ENCODE measurements at regions not wholly inside any gene's neighbourhood (a gene's known extent, or its start where the extent isn't known, plus 50 kb on each side); places are given as distances from the start of the nearest gene placed in this dataset.

GRCh38 chr2:139790807-139791752, 1010.9 kb upstream of the NXPH2 start:
- TF ChIP-seq CTCF (IDR thresholded peaks at IDR 0.05; ENCODE audit: unreplicated experiment), result peak; percentile 39
- no peaks in the 10 kb centered on the region for H3K27me3 Mint-ChIP-seq
- H3K27ac Mint-ChIP-seq, result no peak overlapping the region

GRCh38 chr2:139790136-139790535, 1009.9 kb upstream of the NXPH2 start:
- H3K4me3 Mint-ChIP-seq (ENCODE audit: low read depth), result no peak overlapping the region
- no peak overlapping the region for H3K27ac Mint-ChIP-seq
- no peaks in the 10 kb centered on the region for H3K36me3 Mint-ChIP-seq (ENCODE audit: insufficient read depth)
- no peak for DNase-seq (ENCODE audit: low spot score, unreplicated experiment)
- no peaks in the 10 kb centered on the region for H3K27me3 Mint-ChIP-seq
- H3K4me1 Mint-ChIP-seq (ENCODE audit: low read depth), result no peaks in the 10 kb centered on the region
- no peak for TF ChIP-seq CTCF (IDR thresholded peaks at IDR 0.05; ENCODE audit: unreplicated experiment)
- H3K9me3 Mint-ChIP-seq (ENCODE audit: low read depth), result no peaks in the 10 kb centered on the region

More at GRCh38 chr2:139790807-139791752, 1010.9 kb upstream of the NXPH2 start:
- H3K9me3 Mint-ChIP-seq (ENCODE audit: low read depth), result no peaks in the 10 kb centered on the region
- H3K4me1 Mint-ChIP-seq (ENCODE audit: low read depth), result no peaks in the 10 kb centered on the region
- no peaks in the 10 kb centered on the region for H3K36me3 Mint-ChIP-seq (ENCODE audit: insufficient read depth)
- no peak overlapping the region for H3K4me3 Mint-ChIP-seq (ENCODE audit: low read depth)
- DNase-seq (ENCODE audit: low spot score, unreplicated experiment), result no peak

GRCh38 chr2:139778732-139779131, 998.5 kb upstream of the NXPH2 start:
- Mint-ChIP-seq H3K36me3 (ENCODE audit: insufficient read depth) (no peaks in the 10 kb centered on the region), H3K9me3 (ENCODE audit: low read depth) (no peaks in the 10 kb centered on the region), H3K4me3 (ENCODE audit: low read depth) (no peak overlapping the region), H3K4me1 (ENCODE audit: low read depth) (peaks cover 3% of the 10 kb centered on the region), H3K27ac (no peak overlapping the region), H3K27me3 (no peaks in the 10 kb centered on the region)
- no peak for DNase-seq (ENCODE audit: low spot score, unreplicated experiment)
- TF ChIP-seq CTCF (IDR thresholded peaks at IDR 0.05; ENCODE audit: unreplicated experiment), result no peak

- no peak overlapping the region for H3K4me3 Mint-ChIP-seq (ENCODE audit: low read depth)
- H3K36me3 Mint-ChIP-seq (ENCODE audit: insufficient read depth), result no peaks in the 10 kb centered on the region
- DNase-seq (ENCODE audit: low spot score, unreplicated experiment), result no peak
- H3K27me3 Mint-ChIP-seq, result no peaks in the 10 kb centered on the region
- no peaks in the 10 kb centered on the region for H3K4me1 Mint-ChIP-seq (ENCODE audit: low read depth)
- H3K27ac Mint-ChIP-seq, result peak overlapping the region; percentile 29
- no peaks in the 10 kb centered on the region for H3K9me3 Mint-ChIP-seq (ENCODE audit: low read depth)
- TF ChIP-seq CTCF (IDR thresholded peaks at IDR 0.05; ENCODE audit: unreplicated experiment), result no peak
These were observed 993.6 kb upstream of the NXPH2 start for GRCh38 chr2:139773720-139774277.

- DNase-seq (ENCODE audit: low spot score, unreplicated experiment), result no peak
- Mint-ChIP-seq H3K4me1 (ENCODE audit: low read depth) (no peaks in the 10 kb centered on the region), H3K27me3 (no peaks in the 10 kb centered on the region), H3K9me3 (ENCODE audit: low read depth) (no peaks in the 10 kb centered on the region), H3K4me3 (ENCODE audit: low read depth) (no peak overlapping the region), H3K27ac (no peak overlapping the region), H3K36me3 (ENCODE audit: insufficient read depth) (no peaks in the 10 kb centered on the region)
- TF ChIP-seq CTCF (IDR thresholded peaks at IDR 0.05; ENCODE audit: unreplicated experiment), result no peak
These were observed 989.4 kb upstream of the NXPH2 start for GRCh38 chr2:139769633-139770032.
